ENCODE measurements at regions not wholly inside any gene's neighbourhood (a gene's known extent, or its start where the extent isn't known, plus 50 kb on each side); places are given as distances from the start of the nearest gene placed in this dataset.

GRCh38 chr13:108020027-108020426 lies 195.3 kb downstream of the LIG4 start:
- BruUV-seq (replicated peaks): no TSS peak
- no peak for FAIRE-seq
- H3K9me3 ChIP-seq (replicated peaks; ENCODE audit: control insufficient read depth, insufficient read depth, low read length): peaks cover 2% of the 10 kb centered on the region
- no peaks in the 10 kb centered on the region for H3K36me3 ChIP-seq (ENCODE audit: control insufficient read depth in 2 of 2, extremely low read depth in 1 of 2, insufficient read depth in 2 of 2, low read length in 2 of 2)
- no peak overlapping the region for H3K4me2 ChIP-seq (ENCODE audit: insufficient read depth, low read length)
- no peaks in the 10 kb centered on the region for H3K27me3 ChIP-seq (ENCODE audit: control insufficient read depth in 2 of 2, insufficient read depth in 2 of 2, low read length in 2 of 2)
- H3K9me1 ChIP-seq (replicated peaks; ENCODE audit: control insufficient read depth, extremely low read depth, insufficient read depth, low read length): no peaks in the 10 kb centered on the region
- no peak overlapping the region for H3K4me3 ChIP-seq (replicated peaks in 1 of 3; ENCODE audit: insufficient read depth in 1 of 3, low read depth in 1 of 3, low read length in 3 of 3)
- dilution Hi-C loops (cut with MboI; ENCODE audit: extremely low pct_ligation_motif_present, low sequenced_read_pairs): no loop called here
- no peak overlapping the region for H3K27ac ChIP-seq (ENCODE audit: insufficient read depth, low read depth, low read length)
- ChIA-PET POLR2A (no interaction called here), CTCF (no interaction called here)
- intact Hi-C loops (cut with micrococcal nuclease): no loop called here
- no peak for TF ChIP-seq POLR2A (IDR thresholded peaks at IDR 0.05; ENCODE audit: low read depth, low read length)
- no peak for TF ChIP-seq POLR2AphosphoS5 (IDR thresholded peaks at IDR 0.05; ENCODE audit: insufficient read depth, low read depth, low read length)
- TF ChIP-seq JUN (IDR thresholded peaks at IDR 0.05; ENCODE audit: borderline replicate concordance, insufficient read depth, insufficient read length, low read depth): no peak
- no peak for TF ChIP-seq MYC (IDR thresholded peaks at IDR 0.05; ENCODE audit: low read depth, low read length)
- TF ChIP-seq FOS (IDR thresholded peaks at IDR 0.05; ENCODE audit: borderline replicate concordance, insufficient read depth, low read length): no peak
- TF ChIP-seq CTCF (IDR thresholded peaks at IDR 0.05; ENCODE audit: extremely low read depth in 1 of 2, insufficient read depth in 1 of 2, low read depth in 1 of 2, low read length in 2 of 2): no peak
- no peak for TF ChIP-seq EZH2 (IDR thresholded peaks at IDR 0.05; ENCODE audit: borderline replicate concordance, low read depth, low read length, severe bottlenecking)
- TF ChIP-seq GATA2 (IDR thresholded peaks at IDR 0.05; ENCODE audit: insufficient read depth, insufficient read length, low read depth, low read length): no peak
- TF ChIP-seq MAX (IDR thresholded peaks at IDR 0.05; ENCODE audit: insufficient read depth, insufficient read length): no peak
- no peak overlapping the region for H3K9ac ChIP-seq (replicated peaks; ENCODE audit: extremely low read depth, insufficient read depth, low read length)
- H3K4me1 ChIP-seq (ENCODE audit: control insufficient read depth, extremely low read depth, insufficient read depth, low read length): no peaks in the 10 kb centered on the region
- H2AFZ ChIP-seq (ENCODE audit: low read depth, low read length): no peak overlapping the region
- no peaks in the 10 kb centered on the region for H4K20me1 ChIP-seq (replicated peaks; ENCODE audit: control insufficient read depth, extremely low read depth, insufficient read depth, low read length)
- no peak for DNase-seq (ENCODE audit: low read depth, low spot score)
- no peaks in the 10 kb centered on the region for H3K79me2 ChIP-seq (ENCODE audit: control insufficient read depth, insufficient read depth, low read length)
